ENCODE measurements at regions not wholly inside any gene's neighbourhood (a gene's known extent, or its start where the extent isn't known, plus 50 kb on each side); places are given as distances from the start of the nearest gene placed in this dataset.

- DNase-seq: no peak
These were observed 956.5 kb downstream of the TFAP2A start for GRCh38 chr6:9458424-9458823.

DNA sequence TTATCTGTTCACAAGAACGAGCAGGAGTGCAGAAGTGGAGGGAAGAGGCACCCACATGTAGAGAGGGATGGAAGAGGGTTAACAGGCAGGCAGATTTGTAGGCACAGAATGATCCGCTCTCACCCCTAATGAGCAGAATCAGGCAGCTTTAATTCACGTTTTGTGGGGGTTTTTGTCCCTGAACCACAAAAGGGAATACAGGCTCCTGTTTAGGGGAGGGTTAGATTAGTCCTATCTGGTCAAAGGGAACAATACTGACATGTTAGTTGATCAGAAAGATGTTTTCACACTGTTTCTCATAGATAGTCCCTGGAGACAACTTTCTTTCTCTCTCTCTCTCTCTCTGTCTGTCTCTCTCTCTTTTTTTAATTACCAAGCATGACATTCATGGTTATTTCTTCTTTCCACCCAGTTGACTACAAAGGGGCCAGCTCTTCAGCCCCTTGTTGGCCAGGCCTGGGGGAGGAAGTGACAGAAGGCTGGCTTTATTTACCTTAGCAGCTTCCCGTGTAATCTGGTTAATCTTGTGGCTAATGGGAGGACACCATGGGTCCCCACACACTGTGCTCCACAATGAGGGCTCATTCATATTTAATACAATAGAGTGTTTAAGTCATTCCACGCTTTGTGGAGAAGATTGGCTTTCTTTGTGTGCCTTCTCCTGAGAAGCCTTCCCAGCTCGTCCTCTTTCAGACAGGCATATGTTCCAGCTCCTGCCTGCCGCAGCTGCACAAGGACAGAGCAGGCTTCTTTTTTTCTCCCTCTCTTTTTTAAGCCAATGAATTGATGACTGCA, 958.8 kb downstream of the TFAP2A start:
- no peak for DNase-seq

DNA sequence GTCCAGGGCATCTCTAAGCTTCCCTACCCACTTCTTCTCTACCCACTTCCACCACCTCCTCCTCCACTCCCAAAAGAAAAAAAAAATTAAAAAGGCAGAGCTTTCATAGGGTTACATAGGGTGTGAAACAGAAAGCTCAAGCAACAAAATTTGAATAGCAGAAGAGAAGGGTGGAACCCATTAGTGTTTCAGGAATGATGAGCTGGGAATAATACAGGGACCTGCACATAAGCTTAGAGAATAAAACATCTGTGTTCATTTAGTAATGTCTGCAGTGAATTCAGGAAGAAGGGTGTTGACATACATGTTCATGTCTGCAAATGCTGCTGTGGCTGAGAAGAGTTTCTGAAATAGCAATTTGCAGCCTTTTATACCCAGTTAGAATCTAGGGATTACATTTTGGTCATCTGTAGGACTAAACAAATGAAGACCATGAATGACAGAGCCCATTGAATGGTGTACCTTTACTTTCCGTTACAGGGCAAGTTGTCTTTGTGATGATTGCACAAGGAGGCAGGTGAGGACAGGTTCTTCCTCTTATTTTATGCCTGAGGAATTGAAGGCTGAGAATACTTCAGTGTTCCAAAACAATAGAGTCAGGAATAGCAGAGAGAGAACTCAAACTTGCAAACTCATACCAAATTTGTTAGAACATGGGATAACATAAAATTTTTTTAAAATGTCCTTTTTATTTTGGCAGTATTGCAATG, 975.1 kb downstream of the TFAP2A start:
- no peak for DNase-seq

DNA sequence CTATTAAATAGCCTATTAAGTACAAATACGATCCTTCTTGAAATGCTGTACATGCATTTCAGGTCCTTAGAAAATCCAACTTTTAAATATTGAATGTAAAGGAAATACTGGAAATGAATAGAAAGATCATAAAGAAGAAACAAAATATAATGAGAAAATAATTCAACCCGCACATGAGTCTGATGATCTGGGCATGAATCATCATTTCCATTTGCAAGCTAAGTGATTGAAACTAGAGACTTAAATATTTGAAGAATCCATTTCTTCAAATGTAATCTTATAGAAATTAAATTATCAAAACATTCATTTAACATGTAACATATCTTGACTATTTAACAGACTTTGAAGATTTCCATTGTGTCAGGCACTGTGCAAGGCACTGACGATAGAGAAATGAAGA, 977.0 kb downstream of the TFAP2A start:
- no peak for DNase-seq

GRCh38 chr6:9435281-9435680, 979.6 kb downstream of the TFAP2A start:
- no peak for DNase-seq

DNA sequence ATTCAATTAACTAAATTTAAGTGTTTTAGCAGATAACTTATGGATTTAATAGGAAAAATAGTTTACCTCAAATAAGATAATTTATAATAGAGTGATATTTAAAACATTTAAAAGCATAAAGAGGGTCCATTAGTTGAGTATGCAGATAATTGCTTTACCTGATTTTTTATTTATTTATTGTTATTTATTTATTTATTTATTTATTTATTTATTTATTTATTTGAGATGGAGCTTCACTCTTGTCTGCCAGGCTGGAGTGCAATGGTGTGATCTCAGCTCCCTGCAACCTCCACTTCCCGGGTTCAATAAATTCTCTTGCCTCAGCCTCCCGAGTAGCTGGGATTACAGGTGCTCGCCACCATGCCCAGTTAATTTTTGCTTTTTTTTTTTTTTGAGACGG, 982.9 kb downstream of the TFAP2A start:
- DNase-seq: no peak

DNA sequence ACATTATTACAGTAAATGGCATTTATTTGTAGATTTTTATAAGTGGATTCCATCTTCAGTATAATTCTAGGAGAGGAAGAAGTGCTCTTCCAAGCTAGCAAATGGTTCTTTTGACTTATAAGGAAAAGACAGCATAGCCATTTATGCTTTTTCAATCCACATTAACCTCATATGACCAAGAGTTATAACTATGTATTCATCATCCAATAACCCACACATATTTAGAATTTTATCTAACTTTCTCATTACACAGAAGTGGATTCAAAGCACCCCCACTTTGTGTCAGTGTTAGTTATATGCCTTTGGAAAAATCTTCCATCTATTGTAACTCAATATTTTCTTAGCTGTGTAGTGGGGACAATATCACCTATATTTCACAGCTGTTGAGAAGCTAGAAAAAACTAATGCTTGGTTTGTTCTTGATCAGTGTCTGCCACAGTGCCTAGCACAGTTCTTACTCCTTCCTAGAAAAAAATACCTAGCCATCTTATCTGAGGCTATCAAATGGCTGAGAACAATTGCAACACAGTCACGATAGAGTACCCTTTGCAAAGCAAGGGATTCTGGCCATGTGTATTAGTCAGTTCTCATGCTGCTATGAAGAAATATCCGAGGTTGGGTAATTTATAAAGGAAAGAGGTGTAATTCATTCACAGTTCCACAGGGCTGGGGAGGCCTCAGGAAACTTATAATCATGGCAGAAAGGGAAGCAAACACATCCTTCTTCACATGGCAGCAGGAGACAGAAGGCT, 986.3 kb downstream of the TFAP2A start:
- no peak for DNase-seq

DNA sequence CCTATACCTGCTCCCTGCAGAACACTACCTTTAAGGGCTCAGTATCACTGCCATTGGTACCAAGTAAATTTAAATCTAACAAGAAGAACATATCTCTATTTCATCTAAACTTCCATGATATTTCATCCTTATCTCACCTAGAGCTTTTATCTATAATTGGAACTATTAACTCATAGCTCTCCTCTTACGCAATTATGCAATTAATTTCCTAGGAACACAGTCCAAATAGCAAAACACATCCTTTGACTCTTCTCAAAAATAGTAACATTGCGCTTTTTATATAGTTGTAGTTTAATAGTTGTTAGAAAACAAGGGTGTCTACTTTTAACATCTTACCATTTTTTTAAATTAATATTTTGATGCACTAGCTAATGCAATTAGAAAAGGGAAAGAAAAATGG, 986.8 kb upstream of the SLC35B3 start:
- DNase-seq: no peak

DNA sequence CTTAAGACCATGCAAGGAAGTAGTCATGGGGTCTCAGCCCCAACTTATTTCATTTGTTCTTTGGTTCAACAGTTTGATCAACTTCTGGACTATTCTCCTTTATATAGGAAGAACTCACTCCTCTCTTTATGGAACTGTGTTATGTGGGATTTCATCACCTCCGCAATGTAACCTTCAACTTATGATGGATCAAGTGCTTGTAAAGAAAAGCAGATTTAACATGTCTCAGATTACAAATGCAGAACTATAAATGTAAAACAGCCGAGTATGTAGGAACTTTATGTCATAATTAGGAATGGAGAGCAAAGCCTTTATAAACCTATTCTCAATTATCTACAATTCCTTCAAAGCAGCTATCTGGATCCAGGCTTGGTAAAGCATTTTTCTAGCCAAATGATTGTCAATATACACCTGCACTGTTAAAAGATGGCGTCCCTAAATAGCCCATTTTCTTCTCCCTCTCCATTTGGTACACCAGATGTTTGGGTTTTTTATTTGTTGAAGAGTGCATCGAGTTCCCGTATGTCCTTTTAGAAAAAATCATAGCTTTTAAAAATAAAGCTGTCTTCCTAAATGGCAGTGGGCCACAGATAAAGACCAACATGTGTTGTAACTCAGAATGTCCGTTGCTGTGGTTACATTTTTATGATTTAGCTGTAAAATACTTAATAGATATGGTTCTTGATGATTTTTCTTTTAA, 985.1 kb upstream of the SLC35B3 start:
- no peak for DNase-seq

- no peak for DNase-seq
These were observed 982.1 kb upstream of the SLC35B3 start for GRCh38 chr6:9417400-9417799.

DNA sequence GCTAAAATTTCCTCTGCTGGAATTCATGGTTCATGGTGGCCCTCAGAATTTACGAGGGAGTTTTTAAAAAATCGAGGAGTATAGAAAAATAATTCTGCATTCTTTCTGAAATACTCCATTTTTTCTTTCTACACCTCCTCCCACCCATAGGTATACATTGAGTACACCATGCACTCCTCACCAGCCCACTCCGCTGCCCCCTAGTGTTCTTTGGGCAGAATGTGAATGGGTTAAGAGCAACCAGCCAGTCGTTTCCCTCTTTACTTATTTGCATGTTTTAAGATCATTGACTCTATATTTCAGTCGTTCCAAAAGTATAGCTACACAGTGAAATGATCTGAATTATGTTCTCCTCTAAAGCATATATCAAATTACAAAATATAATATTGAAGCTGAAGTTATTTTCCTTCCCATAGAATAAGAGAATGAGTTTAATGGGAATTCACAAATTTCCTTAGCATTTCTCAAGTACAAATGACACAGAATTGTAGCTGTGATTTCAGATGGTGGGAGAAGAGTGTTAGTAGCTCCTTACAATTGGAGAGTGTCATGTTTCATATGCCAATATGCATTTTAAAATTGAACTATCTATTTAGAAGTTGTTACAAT, 977.7 kb upstream of the SLC35B3 start:
- DNase-seq: peak; percentile 28 to 51 (median 36)

DNA sequence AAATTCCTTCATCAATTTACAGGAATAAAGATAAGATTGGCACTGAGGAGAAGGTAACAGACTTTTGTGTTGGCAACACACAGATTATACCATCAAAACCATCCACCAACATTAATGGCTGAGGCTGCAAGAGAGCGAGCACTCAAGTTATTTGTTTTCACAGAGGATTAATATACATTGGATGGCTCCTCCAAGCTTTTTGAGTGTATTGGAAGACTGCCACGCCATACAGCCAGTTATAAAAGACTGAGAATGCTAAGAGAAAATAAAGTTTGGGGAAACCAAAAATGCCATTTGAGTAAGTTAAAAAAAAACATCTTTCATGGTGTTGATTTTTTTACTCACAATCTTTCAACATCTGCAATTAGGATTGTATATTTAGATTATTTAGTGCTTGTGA, 973.8 kb upstream of the SLC35B3 start:
- no peak for DNase-seq

DNA sequence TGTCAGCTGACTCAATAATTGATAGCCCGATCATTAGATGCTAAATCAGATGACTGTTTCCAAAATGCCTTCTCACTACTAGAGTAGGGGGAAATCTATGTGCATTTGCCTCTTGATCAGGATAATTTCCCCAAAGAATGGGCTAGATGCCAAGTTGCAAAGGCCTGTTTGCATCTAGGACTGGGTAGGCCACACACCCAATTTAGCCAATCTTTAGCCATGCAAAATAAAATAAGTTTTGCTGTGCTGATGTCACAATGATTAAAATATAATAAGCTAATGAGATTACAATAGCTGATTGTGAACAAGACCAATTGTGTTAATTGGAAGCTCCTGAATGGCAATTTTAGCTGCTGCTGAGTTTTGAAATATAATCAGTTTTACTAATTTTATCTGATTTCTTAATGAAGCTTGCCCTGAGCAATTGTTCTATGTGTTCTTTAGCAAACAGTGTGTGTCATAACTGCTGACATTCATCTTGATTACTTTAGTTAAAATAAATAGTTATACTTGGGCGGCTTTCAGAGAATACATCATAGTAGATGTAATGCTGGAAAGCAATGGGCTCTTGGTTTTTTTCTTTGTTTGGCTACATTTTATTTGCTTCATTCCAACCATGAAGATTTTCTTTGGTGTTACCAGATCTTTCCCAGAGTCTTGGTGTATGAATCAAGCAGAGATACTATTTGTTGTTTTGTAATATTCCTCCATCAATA, 973.2 kb upstream of the SLC35B3 start:
- DNase-seq: no peak

DNA sequence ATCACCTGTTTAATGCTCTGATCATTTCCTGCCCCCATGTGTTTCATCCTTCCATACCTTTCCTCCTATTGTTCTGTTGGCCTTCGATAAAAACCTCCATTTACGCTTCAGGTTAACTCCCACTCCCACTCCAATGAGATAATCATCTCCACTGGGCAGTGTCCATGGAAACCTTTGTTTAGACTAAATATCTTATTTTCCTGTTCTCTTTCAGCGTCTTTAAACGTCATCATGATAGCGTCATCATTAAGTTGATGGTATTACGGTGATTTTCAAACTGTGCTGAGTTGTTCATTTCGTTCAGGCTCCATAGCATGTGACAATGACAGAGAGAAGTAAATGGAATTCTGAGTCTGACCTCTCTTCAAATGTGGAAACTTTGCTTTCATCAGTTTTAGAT, 970.5 kb upstream of the SLC35B3 start:
- DNase-seq: no peak

DNA sequence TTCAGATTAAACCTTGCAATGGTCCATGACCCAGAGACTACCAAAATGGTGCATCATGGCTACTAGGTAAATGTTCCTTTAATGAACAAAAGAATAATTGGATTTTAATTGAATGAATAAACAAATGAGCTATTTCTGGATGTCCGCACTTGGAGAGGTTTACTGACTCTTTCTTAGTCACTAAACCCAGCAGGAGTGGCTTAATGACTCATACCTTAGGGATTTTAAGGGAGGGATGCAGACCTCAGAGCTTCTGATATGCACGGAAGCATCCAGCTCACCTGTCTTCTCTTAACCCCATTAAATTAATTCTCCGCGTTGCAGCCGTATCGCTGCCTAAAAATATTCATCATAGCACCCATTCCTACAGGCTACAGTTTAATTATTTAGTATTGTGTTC, 970.0 kb upstream of the SLC35B3 start:
- DNase-seq: no peak

GRCh38 chr6:9404351-9405146, 969.2 kb upstream of the SLC35B3 start:
- no peak for DNase-seq

DNA sequence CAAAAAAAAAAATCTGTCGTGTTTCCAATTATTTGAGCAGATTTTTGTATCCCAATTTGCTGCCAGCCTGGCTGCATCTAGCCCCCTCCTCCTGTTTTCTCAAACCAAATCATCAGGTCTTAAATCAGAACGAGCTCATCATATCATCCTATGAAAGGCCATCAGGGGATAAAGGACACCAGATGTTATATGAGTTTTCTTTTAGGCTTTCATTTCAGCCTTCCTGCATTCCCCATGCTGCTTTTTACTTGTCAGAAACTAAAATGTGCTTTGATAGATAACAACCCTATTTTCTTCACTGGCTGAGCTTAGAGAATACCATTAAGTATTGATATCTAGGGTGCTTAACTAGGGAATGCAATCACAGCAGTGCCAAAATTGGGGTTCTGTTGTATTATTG, 968.4 kb upstream of the SLC35B3 start:
- no peak for DNase-seq

DNA sequence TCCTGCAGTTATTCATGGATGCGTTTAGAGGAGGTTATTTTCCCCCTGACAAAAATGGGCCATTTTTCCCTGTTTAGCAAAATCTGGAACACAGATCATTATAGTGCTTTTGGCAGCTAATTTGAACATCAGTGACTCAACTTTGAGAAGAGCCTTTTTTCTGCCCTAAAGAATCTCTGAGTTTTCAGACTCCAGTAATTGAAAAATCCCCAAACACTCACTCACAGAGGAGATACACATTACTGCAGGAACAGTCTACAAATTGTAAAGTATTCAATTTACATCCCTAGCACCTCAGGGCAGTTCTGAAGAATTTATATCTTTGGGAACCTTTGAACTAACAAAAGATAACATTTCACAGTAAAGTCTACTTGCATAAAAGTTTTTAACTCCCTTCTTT, 966.6 kb upstream of the SLC35B3 start:
- no peak for DNase-seq

DNA sequence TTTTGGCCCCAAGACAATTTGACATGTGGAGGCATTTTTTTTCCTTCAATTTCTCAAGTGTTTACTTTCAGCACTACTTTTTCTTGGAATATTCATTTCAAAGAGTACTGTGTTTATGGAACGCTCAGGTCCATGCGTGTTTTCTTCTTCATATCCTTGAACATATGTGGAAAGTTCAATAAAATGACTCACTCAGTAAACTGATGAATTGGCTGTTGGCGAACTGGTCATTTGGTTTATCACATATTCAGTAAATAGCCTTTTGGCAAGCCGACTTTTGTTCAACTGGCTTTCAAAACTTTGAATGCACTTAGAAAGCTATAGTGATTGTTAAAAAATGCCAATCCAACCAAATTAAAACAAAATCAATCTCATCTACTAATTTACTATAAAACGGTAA, 964.6 kb upstream of the SLC35B3 start:
- no peak for DNase-seq

- no peak for DNase-seq
These were observed 963.5 kb upstream of the SLC35B3 start for GRCh38 chr6:9398767-9399373.
